DND-41 (cell line): ENCODE measurements at regions not wholly inside any gene's neighbourhood (a gene's known extent, or its start where the extent isn't known, plus 50 kb on each side); places are given as distances from the start of the nearest gene placed in this dataset.
"Not testable (repeated sequence)": the region's sequence is repeated elsewhere in the genome, so short reads cannot be mapped to it uniquely, and the experiment has no call there.

ENCODE experiments used
- EZH2 ChIP-seq: IDR thresholded peaks from 3 replicates; pipeline ENCODE4 v1.6.1; 2012; ENCODE audit warnings: borderline replicate concordance, low read depth, mild to moderate bottlenecking, moderate library complexity, low read length, inconsistent platforms; ENCODE audit not compliant: severe bottlenecking
- TF ChIP-seq, protein P1 (sequence below): IDR thresholded peaks from 2 replicates; pipeline ENCODE4 v1.5.1; 2012; ENCODE audit warnings: borderline replicate concordance, low read length, moderate library complexity, mild to moderate bottlenecking; ENCODE audit not compliant: poor library complexity, severe bottlenecking; ENCODE audit errors: extremely low read depth

DNA sequence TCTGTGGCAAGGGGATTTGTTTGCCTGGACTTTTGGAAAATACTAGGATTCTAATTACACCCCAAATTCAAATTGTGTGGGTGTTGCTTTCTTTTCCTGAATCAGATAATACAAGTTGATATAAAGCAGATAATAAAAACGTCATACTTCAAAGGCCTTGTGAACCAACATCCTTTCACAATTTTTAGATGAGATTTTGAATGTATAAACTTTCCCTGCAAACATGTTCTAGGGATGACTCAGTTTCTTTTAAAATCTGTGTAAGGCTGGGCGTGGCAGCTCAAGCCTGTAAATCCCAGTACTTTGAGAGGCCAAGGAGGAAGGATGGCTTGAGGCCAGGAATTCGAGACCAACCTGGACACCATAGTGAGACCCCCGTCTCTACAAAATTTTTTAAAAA is 182.4 kb downstream of the C12orf75 start:
- TF ChIP-seq, protein P1, sequence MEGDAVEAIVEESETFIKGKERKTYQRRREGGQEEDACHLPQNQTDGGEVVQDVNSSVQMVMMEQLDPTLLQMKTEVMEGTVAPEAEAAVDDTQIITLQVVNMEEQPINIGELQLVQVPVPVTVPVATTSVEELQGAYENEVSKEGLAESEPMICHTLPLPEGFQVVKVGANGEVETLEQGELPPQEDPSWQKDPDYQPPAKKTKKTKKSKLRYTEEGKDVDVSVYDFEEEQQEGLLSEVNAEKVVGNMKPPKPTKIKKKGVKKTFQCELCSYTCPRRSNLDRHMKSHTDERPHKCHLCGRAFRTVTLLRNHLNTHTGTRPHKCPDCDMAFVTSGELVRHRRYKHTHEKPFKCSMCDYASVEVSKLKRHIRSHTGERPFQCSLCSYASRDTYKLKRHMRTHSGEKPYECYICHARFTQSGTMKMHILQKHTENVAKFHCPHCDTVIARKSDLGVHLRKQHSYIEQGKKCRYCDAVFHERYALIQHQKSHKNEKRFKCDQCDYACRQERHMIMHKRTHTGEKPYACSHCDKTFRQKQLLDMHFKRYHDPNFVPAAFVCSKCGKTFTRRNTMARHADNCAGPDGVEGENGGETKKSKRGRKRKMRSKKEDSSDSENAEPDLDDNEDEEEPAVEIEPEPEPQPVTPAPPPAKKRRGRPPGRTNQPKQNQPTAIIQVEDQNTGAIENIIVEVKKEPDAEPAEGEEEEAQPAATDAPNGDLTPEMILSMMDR: not testable (repeated sequence)
- TF ChIP-seq EZH2: not testable (repeated sequence)
